GM12873 (cell line): ENCODE measurements at regions not wholly inside any gene's neighbourhood (a gene's known extent, or its start where the extent isn't known, plus 50 kb on each side); places are given as distances from the start of the nearest gene placed in this dataset.

Experiments used
- CTCF ChIP-seq: IDR thresholded peaks from 2 replicates; pipeline ENCODE4 v1.5.1; 2012; ENCODE audit warnings: low read depth, mild to moderate bottlenecking, moderate library complexity, low read length, control low read depth; ENCODE audit not compliant: insufficient read depth; ENCODE audit errors: missing control alignments

DNA sequence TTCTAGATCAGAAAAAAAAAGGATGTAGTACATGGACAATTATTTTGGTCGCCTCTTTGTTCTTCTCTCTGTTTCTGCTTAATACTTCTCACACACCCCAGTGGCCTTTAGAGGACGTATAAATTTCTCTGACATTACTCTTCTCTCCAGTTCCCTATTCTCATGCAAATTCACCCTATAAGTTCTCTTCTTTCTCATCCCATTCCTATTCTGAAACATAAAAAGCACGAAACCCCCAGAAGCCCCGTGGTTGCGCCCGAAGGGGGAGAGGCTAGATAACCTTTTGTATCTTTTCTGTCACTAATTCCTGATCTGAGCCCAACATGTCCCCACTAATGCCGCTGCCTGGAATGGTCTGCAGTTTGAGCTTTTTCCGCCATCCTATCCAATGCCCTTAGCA lies 136.9 kb downstream of the SKIDA1 start:
- no peak for TF ChIP-seq CTCF

- TF ChIP-seq CTCF: no peak
Measured at GRCh38 chr10:21387868-21388267, 137.6 kb downstream of the SKIDA1 start.

DNA sequence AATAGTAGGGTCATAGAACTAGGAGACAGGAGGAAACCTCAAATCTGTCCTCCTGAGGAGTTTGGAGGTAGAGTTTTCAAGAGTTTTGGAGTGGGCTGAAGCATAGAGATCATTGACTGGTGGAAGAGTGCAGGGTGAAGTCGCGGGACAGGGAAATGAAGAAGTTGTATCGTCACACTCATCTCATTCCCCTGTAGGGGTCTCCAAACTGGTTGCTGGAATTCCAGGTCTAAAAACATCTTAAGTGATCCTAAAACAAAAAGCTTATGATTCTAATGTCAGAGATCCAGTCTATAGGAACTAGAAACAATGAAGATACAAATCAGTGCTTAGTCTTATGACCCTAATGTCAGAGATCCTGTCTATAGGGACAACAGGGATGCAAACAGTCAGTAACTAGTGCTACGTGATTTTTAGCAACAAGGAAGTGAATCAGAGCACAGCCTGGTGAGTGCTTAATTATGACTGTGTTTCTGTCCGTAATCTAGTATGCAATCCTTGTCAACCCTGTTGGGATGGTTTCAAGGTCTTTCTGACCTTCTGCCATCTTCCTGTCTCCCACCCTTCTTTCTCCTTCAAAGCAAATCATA lies 139.4 kb downstream of the SKIDA1 start:
- no peak for TF ChIP-seq CTCF

DNA sequence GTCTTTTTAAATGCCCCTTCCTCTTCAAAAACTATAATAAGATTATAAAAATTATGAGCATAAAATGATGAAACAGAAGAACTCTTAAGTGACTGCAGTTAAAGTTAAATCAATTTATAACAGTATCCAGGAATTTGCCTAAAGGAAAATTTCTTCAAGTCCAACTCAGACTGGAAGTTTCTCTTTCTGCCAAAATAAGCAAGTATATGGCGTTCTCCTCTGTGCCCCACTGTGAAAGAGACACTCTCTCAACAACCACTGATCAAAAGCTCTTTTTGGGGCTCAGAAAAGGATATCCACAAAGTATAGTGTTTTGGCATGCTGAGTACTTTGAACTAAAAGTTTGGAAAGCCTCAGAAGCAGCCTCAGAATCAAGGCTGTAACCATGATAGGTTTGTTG lies 139.9 kb downstream of the SKIDA1 start:
- no peak for TF ChIP-seq CTCF

DNA sequence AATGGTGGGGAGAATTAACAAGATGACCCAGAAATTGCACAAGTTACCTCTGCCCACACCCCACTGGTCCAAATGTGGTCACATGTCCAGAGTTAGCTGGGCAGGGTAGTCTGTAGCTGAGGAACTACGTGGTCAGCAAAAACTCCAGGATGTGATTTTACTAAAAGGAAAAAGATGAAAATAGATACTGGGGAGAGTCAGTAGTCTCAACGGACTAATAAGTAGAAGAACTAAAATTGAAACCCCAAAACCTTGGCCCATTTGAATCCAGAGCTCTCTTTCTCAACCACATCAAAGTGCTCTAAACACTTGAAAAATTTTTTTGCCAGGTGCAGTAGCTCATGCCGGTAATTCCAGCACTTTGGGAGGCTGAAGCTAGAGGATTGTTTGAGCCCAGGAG lies 146.3 kb downstream of the SKIDA1 start:
- TF ChIP-seq CTCF: no peak

GRCh38 chr10:21372651-21373410 lies 152.7 kb downstream of the SKIDA1 start:
- TF ChIP-seq CTCF: no peak

GRCh38 chr10:21369697-21370096 lies 155.8 kb downstream of the SKIDA1 start:
- no peak for TF ChIP-seq CTCF
